ENCODE measurements at regions not wholly inside any gene's neighbourhood (a gene's known extent, or its start where the extent isn't known, plus 50 kb on each side); places are given as distances from the start of the nearest gene placed in this dataset.
"Not testable (repeated sequence)": the region's sequence is repeated elsewhere in the genome, so short reads cannot be mapped to it uniquely, and the experiment has no call there.

DNA sequence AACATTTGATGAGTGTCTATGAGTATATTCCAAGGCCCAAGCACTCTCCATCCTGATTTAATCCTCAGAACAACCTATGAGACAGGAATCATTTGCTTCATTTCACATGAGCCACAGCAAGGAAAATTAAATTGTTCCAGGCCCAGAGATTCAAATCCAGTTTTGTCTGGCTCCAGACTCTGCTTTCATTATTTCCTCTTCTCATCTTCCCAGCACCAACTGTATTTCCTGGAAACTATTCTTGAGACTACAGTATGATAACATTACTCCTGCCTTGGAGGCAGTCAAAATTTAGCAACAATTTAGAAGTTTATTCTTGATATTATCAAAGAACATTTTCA is 194.5 kb downstream of the ZNF608 start:
- no peak for DNase-seq (ENCODE audit: low read depth, low spot score)

DNA sequence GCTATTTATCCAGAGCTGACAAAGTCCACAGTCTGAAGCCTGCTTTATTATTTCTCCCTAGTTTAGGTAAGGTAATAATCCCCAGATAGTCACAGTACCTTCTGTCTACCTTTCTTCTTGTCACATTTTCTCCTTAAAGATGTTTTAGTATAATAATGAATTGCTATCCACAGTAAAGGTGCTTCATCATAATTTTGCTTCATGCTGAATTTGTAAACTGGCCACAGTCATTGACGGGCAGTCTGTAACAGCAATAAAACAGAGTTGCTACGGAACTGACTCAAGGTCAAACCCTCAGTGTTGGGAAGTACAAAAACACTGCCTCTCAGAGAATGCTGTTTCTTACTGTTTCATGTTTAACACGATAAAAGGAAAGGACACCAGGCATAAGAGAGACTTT is 195.7 kb downstream of the ZNF608 start:
- DNase-seq (ENCODE audit: low read depth, low spot score) = no peak

DNA sequence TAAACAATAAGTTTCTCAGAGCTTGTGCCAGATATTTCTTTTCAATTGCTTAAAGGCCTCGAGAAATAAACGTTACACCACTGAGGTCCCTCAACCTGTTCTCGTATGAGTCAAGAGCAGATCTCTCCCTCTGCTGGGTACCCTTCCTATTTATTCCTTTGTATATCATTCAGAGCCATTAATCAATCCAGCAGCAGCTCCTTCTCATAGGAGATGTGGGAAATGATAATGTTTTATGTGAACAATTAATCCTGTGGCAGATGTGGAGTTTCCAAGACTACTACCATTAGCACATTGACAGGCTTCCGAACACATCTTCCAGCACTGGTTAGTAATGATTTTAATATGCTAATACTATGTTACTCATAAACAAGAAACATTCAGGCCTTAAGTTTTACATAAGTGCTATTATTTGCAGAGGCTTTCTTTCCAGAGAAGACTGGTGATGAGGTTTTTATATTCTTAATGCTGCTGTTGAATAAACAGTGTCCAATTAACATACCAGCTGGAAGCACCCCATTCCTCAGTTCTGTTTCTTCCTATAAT is 196.5 kb downstream of the ZNF608 start:
- DNase-seq (ENCODE audit: low read depth, low spot score) = no peak

DNA sequence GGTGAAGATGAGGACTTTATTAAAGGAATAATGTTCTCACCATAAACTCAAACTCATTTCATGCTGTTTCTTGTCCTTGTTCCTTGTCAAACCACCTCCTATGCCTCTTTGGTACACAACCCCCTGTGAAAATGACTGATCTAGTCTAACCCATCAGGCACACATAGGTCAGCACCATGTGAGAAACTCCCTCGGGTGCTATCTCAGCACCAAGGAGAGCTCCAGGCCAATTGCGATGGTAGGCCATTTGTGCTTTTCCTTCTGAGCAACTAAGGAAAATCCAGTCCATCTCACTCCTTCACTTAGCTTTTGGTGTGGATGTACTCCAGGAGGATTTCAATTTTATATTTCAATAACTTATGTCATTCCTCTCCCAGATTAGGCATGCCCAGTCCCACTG is 199.8 kb downstream of the ZNF608 start:
- peak; percentile 50 for DNase-seq (ENCODE audit: low read depth, low spot score)

DNA sequence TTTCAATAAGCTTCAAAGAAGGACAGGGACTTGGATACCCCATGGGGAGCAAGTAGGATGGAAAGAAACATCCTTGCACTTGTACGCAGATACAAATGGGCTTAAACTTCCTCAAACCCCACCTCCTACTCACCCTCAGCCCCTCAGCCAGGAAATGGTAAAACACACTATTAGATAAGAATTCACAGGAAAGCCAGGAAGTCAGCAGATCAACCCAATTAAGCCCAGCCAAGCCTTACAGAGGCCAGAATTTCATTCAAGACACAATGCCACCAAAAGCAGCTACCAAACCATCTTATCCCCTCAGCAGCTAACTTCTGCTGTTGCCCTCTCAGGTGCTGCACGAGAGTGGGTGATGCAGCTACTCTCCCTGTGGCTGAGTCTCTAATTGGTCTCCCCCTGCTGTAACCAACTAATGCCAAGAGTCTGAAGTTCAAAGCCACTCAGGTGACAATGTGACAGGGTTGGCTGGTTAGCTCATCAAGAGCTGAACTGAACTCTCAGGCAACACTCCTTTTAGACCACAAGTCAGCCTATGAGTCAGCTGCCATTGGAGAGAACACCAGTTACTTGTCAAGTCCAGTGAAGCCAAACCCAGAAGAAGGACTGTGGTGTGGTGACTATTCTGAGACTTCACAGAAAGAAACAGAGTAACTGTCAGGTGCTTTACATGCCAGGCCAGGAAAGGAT is 201.9 kb downstream of the ZNF608 start:
- peak; percentile 67 for DNase-seq (ENCODE audit: low read depth, low spot score)

DNA sequence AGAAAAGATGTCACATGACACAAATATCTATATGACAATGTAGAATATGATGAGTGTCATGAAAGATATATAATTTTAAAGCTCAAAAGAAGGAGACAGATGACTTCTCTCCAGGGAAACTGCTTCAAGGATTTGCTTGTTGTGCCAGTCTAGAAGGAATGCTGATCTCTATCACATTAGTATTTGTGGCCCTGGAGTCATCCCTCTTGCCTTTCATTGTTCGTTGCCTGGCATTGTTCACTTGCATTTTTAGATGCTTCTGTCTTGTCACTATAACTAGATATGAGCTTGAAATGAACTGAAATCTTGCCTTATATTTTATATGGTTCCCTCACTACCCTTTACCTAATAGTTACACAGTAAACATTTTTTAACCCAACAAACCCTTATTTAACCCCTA is 207.5 kb downstream of the ZNF608 start:
- no peak for DNase-seq (ENCODE audit: low read depth, low spot score)

DNA sequence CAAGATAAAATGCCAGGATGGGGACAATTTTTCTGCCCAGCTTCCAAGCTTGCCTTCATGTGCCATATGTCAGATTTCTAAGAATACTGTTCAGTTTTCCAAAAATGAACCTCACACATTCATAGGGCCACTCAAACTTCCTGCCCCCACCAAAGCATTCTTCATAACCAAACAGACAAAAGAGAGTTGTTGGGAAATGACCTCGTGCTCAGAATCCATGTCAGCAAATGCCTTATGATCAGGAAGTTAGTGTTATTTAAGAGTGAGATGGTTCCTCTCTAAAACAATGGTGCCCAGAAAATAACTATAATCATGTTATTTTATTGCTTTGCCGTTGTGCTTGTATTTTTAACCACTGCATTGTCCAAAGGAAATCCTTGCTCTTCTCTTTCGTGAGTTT is 208.2 kb downstream of the ZNF608 start:
- no peak for DNase-seq (ENCODE audit: low read depth, low spot score)

DNA sequence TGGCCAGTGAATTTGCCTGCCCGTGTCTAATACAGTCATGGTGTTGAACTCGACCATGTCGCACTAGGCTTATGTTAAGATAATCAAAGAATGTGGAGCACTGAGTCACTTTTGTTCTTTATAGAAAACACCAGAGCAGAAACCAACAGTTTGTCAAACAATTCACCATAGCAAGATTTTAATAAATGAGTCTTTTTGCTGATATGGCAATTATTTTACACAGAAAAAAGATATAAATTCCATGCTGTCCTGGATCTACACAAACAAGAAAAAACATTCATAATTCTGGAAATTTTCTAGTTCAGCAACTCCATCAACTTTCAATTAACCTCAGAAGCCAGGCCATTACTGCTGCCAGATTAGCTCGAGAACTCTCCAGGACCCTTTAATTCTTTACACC is 208.9 kb downstream of the ZNF608 start:
- no peak for DNase-seq (ENCODE audit: low read depth, low spot score)

DNA sequence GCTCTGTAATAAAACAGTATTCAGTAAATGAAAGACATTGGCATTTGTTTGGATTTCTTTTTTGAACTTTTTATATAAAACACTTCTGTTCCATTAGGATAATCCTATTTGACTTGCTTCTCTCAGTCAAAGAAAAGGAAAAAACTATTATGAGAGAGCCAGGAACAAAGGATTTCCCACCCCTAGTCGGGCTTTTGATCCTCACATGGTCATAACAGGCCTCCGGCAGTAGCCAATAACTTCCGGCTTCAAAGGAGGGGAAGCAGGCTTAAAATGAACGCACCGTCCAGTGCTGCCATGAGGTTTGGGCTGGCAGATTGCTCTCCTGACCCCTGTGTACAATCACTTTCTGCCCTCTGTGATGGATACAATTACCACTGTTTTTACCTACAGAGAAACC is 209.3 kb downstream of the ZNF608 start:
- no peak for DNase-seq (ENCODE audit: low read depth, low spot score)

DNA sequence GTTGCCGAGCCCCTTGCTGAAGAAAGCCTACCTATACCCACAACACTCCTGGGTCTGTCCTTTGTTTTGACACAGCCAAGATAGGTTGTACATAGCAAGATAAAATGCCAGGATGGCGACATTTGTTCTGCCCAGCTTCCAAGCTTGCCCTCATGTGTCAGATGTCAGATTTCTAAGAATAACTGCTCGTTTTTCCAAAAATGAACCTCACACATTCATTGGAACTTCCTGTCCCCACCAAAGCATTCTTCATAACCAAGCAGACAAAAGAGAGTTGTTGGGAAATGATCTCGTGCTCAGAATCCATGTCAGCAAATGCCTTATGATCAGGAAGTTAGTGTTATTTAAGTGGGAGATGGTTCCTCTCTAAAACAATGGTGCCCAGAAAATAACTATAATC is 210.1 kb downstream of the ZNF608 start:
- DNase-seq (ENCODE audit: low read depth, low spot score) = no peak

DNA sequence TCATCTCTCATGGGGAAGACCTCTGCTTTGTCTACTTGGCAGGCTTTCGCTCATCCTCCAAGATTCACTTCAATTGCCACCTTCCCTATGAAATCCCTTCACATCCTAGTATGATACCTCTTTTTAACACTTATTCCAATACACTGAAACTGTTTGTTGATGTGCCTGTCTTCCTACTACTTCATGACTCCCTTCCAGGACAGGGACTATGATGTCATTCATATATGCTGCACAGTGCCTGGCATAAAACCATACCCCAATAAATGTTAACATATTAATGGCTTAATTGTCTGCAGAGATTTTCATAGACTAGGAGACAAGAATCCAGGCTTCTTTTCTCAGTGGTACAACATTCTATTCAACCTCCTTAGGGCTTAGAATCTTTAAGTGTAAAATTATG is 215.5 kb downstream of the ZNF608 start:
- no peak for DNase-seq (ENCODE audit: low read depth, low spot score)

DNA sequence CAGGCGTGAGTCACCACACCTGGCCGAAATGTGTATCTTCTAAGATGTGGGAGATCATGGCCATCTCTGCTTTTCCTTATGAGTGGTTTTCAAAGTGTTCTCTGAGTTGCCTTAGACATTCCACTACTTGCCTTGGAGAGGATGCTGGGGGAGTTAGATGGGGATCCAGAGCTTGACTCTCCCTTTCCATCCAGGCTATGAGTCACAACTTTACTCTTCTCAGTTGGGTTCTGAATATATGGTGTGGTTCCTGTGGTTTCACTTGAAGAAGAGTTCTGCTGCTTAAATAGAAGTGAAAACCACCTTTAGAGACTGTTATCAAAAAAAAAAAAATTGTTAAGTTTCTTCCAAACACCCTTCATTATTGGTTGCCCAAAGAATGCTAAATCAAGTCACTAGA is 217.6 kb downstream of the ZNF608 start:
- DNase-seq (ENCODE audit: low read depth, low spot score) = peak; percentile 62

DNA sequence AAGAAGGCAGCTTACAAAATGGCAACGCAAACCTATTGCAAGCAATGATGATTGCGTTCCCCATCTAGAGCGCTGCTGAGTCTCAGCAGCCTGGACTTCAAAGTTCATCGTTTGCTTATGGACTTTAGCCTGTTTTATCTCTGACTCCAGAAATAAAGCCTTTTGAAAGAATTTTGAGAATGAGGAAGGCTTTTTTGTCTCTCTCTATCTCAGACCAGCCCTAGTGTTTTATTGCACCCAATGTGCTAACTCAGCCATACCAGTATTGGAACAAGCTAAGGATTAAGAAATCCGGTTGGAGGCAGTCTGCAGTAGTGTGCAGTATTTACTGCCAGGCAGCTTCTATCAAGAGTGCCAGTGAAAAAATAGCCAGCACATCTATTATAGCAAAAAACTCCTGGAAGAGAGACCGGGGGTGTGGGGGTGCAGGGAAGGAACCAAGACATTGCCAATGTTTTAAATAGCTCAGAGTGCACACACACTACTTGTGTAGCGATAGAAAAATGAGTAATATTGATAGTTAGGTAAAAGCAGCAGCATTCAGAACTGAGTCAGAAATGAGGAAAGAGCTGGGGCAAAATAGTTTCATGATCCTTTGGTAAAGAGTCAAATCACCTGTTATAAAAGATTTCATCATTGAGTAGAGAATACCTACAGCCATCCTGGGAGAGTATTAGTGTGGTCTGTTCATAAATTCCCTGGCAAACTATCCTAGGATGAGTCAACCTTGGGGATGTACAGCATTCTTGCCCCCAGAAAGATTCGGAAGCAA is 219.0 kb downstream of the ZNF608 start:
- DNase-seq (ENCODE audit: low read depth, low spot score) = peak; percentile 44

DNA sequence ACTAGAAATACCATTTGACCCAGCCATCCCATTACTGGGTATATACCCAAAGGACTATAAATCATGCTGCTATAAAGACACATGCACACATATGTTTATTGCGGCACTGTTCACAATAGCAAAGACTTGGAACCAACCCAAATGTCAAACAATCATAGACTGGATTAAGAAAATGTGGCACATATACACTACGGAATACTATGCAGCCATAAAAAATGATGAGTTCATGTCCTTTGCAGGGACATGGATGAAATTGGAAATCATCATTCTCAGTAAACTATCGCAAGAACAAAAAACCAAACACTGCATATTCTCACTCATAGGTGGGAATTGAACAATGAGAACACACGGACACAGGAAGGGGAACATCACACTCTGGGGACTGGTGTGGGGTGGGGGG is 220.4 kb downstream of the ZNF608 start:
- DNase-seq (ENCODE audit: low read depth, low spot score) = not testable (repeated sequence)

DNA sequence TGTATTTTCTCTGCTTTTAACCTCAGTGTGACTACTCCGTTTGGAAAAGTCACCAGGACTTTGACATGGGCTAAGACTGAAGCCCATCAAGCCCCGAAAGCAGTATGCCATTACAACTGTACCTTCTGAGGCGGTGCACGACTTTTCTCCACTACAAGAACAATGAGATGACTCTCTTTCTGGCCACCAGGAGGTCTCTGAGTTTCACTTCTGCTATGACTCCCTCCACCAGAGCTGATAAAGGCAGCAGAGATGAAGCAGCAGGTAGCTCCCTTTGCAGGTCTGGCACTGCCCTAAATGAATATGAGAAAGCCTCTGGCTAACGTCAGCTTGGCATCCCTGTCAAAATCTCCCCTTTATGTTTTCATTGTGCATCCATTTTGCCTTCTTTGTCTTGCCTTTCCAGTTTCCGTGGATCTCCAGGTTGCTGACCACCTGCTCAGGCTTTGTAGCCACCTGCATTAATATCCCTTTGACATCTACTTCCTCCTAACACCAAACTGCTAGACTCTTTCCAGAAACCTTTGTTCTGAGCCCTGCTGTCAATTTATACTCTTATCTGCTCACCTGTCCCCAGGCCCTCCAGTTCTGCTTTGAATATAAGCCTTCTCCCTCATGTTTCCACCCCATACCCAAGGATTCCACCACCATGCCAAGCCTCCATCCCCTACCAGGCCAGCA is 221.7 kb downstream of the ZNF608 start:
- DNase-seq (ENCODE audit: low read depth, low spot score) = no peak

DNA sequence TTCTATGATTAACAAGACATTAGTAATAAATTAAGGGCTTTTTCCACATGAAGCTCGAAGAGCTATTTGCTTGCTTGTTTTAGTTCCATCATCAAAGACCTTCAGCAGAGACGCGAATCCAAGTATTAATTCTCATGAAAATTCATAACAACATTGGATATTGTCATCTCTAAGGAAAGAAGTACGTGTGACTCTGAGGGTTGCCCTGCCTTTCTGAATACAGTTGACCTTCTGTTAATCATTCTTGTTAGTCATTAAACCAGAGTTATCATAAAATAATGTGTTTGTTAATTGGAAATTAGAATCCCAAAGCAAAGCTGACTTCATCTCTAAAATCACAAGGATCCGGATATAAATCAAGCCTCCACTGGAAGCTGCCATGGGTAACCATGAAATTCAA is 222.5 kb downstream of the ZNF608 start:
- DNase-seq (ENCODE audit: low read depth, low spot score) = no peak

DNA sequence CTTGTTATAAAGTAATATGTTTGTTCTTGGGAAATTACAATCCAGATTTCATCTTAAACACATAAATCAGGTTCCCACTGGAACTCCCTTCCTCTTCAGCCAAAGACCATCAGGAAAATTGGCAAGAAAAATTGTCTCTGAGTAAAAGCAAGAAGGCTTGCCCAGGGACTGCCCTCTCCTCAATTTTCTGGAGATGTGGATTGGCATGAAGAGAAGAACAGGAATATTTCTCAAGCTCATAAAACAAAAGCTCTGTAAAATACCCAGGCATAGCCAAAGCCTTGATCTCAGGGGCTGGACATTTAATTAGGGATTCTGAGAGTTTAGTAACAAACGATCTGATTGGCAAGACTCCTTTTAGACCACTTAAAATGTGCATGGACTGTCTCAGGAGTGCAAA is 223.4 kb downstream of the ZNF608 start:
- no peak for DNase-seq (ENCODE audit: low read depth, low spot score)

DNA sequence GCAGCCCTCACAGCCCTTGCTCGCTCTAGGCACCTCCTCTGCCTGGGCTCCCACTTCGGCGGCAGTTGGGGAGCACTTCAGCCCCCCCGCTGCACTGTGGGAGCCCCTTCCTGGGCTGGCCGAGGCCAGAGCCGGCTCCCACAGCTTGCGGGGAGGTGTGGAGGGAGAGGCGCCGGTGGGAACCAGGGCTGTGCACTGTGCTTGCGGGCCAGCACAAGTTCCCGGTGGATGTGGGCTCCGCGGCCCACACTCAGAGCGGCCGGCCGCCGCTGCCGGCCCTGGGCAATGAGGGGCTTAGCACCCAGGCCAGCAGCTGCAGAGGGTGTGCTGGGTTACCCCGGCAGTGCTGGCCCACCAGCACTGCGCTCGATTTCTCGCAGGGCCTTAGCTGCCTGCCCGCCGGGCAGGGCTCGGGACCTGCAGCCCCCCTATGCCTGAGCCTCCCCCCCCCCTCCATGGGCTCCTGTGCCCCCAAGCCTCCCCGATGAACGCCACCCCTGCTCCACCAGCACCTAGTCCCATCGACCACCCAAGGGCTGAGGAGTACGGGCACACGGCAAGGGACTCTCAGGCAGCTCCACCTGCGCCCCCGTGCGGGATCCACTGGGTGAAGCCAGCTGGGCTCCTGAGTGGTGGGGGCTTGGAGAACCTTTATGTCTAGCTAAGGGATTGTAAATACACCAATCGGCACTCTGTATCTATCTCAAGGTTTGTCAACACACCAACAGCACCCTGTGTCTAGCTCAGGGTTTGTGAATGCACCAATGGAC is 224.8 kb downstream of the ZNF608 start:
- no peak for DNase-seq (ENCODE audit: low read depth, low spot score)

DNA sequence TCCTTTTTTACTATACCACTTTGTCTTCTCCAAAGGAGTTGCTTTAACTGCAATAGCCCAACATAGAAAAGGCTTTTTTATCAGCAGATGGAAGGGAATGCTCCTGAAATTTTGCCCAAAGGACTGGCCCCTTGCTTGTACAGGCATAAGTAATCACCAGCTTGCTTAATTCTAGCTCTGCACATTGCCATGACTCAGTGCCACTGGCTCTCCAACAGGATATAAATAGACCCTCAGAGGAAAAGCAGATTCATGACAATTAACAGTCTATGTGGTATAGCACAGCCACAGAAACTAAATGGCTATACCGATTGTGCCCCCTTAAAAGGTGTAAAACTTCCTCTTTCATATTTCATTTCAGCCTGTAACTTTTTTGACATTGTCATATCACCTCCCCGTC is 227.0 kb downstream of the ZNF608 start:
- DNase-seq (ENCODE audit: low read depth, low spot score) = peak; percentile 83

DNA sequence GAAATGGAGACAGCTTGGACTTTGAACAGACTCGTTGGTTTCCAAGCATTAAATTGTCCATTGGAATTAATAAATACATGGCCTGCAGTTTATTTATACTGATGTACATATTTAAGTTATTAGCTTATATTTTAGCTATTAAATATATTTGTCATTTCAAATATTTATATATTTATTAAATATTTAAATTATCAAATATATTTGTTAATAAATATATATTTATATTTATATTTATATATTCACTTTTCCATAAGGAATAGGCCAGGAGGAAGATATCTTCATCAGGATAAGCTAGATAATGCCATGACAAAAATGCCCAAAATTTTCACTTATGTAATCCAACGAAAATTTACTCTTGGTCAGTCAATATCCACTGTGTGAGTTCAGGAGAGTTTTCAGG is 229.9 kb downstream of the ZNF608 start:
- no peak for DNase-seq (ENCODE audit: low read depth, low spot score)

DNA sequence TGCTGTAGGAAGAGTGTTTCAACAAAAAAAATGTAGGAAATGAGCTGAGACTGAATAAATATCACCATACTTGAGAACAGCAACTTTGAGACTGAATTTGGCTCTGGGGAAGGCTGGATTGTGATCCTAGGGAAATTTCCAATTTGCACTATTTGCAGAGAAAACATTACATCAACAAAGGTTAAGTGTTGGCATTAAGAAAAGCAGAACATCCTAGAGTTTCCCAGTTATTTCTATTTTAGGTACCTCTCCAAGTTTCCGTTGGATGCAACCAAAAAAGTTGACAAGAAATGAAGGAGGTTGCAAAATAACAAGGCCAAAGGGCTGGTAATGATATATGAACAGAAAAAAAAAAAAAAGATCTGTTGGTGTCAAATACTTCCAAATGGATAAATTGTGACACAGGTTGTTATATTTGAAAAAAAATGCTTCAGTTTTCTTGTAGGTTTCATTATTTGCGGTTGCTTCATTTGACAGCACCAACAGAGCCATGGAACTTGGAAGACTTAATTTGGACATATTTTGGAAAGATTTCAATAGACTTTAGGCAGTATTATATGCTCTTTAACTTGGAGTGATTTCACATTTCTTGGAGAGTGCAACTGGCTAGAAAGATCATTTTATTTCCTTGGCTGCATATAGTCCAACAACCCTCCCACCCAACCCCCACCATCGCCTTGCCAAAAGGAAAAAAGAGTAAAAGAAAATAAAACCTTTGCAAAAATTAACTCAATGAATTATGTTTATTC is 230.8 kb downstream of the ZNF608 start:
- no peak for DNase-seq (ENCODE audit: low read depth, low spot score)

All from astrocyte of the hippocampus (primary cell).